H1 (cell line): ENCODE measurements at regions not wholly inside any gene's neighbourhood (a gene's known extent, or its start where the extent isn't known, plus 50 kb on each side); places are given as distances from the start of the nearest gene placed in this dataset.

ENCODE experiments used
- CTCF ChIA-PET: fragments of 300-600 bp; sonication (Branson Sonifier 250); formaldehyde crosslinking; loops from one replicate; lab custom pipeline; 2021; ENCODE audit not compliant: partially characterized antibody; lab: Charles Lee
- POLR2A ChIA-PET: fragments of 300-600 bp; sonication (Branson Sonifier 250); formaldehyde crosslinking; loops from one replicate; lab custom pipeline; 2021; ENCODE audit warnings: inconsistent platforms; ENCODE audit not compliant: partially characterized antibody; lab: Charles Lee
- DNase-seq, 2 experiments: peaks; one replicate each; pipeline versions ENCODE4 v3.0.0 to v3.0.0-alpha.2; 2010 to 2022; ENCODE audit warnings: low spot score in 2 of 2, low read depth in 1 of 2, mixed read lengths in 1 of 2
- FAIRE-seq: peaks from 2 replicates; lab custom pipeline; 2011; peaks lifted over from hg19 to GRCh38; lab: Jason Lieb, UNC
- H2AFZ ChIP-seq: 2 replicates; pipeline ENCODE4 v1.8.1; 2012; ENCODE audit warnings: low read length, inconsistent platforms
- H2AK5ac ChIP-seq: 2 replicates; pipeline ENCODE4 v1.6.1; 2013; ENCODE audit warnings: low read depth, low read length
- H2BK120ac ChIP-seq: replicated peaks from 2 replicates; pipeline ENCODE3; 2013; ENCODE audit warnings: low read depth, low read length, inconsistent platforms
- H2BK12ac ChIP-seq: 2 replicates; pipeline ENCODE4 v1.6.1; 2013; ENCODE audit warnings: low read depth, low read length
- H2BK15ac ChIP-seq: 2 replicates; pipeline ENCODE4 v1.6.1; 2013; ENCODE audit warnings: low read length
- H2BK20ac ChIP-seq: 2 replicates; pipeline ENCODE4 v1.6.1; 2013; ENCODE audit warnings: low read length
- H2BK5ac ChIP-seq: 2 replicates; pipeline ENCODE4 v1.6.1; 2013; ENCODE audit warnings: low read depth, low read length
- H3K14ac ChIP-seq: 2 replicates; pipeline ENCODE4 v1.6.1; 2013; ENCODE audit warnings: inconsistent platforms; ENCODE audit not compliant: insufficient read length
- H3K18ac ChIP-seq: 2 replicates; pipeline ENCODE4 v1.6.1; 2013; ENCODE audit warnings: low read length; ENCODE audit errors: extremely low read depth
- H3K23ac ChIP-seq: 2 replicates; pipeline ENCODE4 v1.6.1; 2013; ENCODE audit warnings: inconsistent platforms; ENCODE audit not compliant: insufficient read length
- H3K23me2 ChIP-seq: 2 replicates; pipeline ENCODE4 v1.6.1; 2013; ENCODE audit warnings: low read depth, low read length
- H3K27ac ChIP-seq: 2 replicates; pipeline ENCODE4 v1.6.1; 2011; ENCODE audit warnings: low read depth, low read length, inconsistent platforms
- H3K27me3 ChIP-seq, 4 experiments: replicated peaks in 1 of 4; 1 replicate in 1 of 4; 2 replicates in 3 of 4; pipeline versions ENCODE4 v1.6.1 to v1.8.1; 2011 to 2013; ENCODE audit warnings: low read length in 3 of 4, mild to moderate bottlenecking in 3 of 4, inconsistent platforms in 2 of 4, mixed read lengths in 2 of 4, moderate library complexity in 1 of 4; ENCODE audit not compliant: control insufficient read depth in 3 of 4, insufficient read depth in 3 of 4; ENCODE audit errors: extremely low read depth in 1 of 4
- H3K36me3 ChIP-seq, 4 experiments: 2 replicates each; pipeline versions ENCODE4 v1.6.1 to v1.8.1; 2011 to 2013; ENCODE audit warnings: mild to moderate bottlenecking in 4 of 4, low read length in 3 of 4, moderate library complexity in 2 of 4, control low read depth in 1 of 4, inconsistent platforms in 1 of 4; ENCODE audit not compliant: insufficient read depth in 4 of 4, control insufficient read depth in 2 of 4
- H3K4ac ChIP-seq: replicated peaks from 2 replicates; pipeline ENCODE3; 2013; ENCODE audit warnings: low read length, low read depth, mixed read lengths, inconsistent platforms; ENCODE audit not compliant: insufficient read length
- H3K4me1 ChIP-seq, 4 experiments: replicated peaks in 1 of 4; 1 replicate in 1 of 4; 2 replicates in 3 of 4; pipeline versions ENCODE4 v1.6.1 to v1.8.1; 2011 to 2013; ENCODE audit warnings: low read length in 3 of 4, inconsistent platforms in 2 of 4, mixed read lengths in 1 of 4; ENCODE audit not compliant: insufficient read depth in 4 of 4, control insufficient read depth in 3 of 4
- H3K4me2 ChIP-seq, 2 experiments: 2 replicates each; pipeline versions ENCODE4 v1.6.1 to v1.8.1; 2011 to 2013; ENCODE audit warnings: low read depth in 2 of 2, low read length in 2 of 2, control low read depth in 1 of 2, inconsistent platforms in 1 of 2, mild to moderate bottlenecking in 1 of 2; ENCODE audit not compliant: insufficient read depth in 1 of 2
- H3K4me3 ChIP-seq, 4 experiments: fragments of 200-600, 300-600 bp in 1 of 4; sonication (generic), shearing (Covaris generic), sonication (Bioruptor Twin) in 1 of 4; 2 replicates each; pipeline versions ENCODE4 v1.5.1 to v1.8.1; 2011 to 2016; ENCODE audit warnings: low read length in 4 of 4, low read depth in 3 of 4, control low read depth in 2 of 4, inconsistent platforms in 2 of 4, mild to moderate bottlenecking in 2 of 4, mixed read lengths in 1 of 4, moderate library complexity in 1 of 4; ENCODE audit not compliant: insufficient read depth in 2 of 4; ENCODE audit errors: extremely low read depth in 1 of 4
- H3K56ac ChIP-seq: replicated peaks from 2 replicates; pipeline ENCODE3; 2013; ENCODE audit warnings: low read depth, mild to moderate bottlenecking, mixed read lengths, low read length, inconsistent platforms; ENCODE audit not compliant: insufficient read length
- H3K79me1 ChIP-seq: 2 replicates; pipeline ENCODE4 v1.6.1; 2013; ENCODE audit warnings: low read depth, low read length, control low read depth
- H3K79me2 ChIP-seq, 2 experiments: 2 replicates each; pipeline versions ENCODE4 v1.6.1 to v1.8.1; 2012 to 2013; ENCODE audit warnings: low read length in 2 of 2, mild to moderate bottlenecking in 2 of 2, inconsistent platforms in 1 of 2; ENCODE audit not compliant: insufficient read depth in 2 of 2, control insufficient read depth in 1 of 2
- H3K9ac ChIP-seq, 4 experiments: replicated peaks in 1 of 4; 1 replicate in 1 of 4; 2 replicates in 3 of 4; pipeline versions ENCODE4 v1.6.1 to v1.8.1; 2011 to 2013; ENCODE audit warnings: low read depth in 3 of 4, low read length in 3 of 4, control low read depth in 2 of 4, mild to moderate bottlenecking in 2 of 4, moderate library complexity in 2 of 4, inconsistent platforms in 1 of 4; ENCODE audit errors: extremely low read depth in 1 of 4
- H3K9me3 ChIP-seq, 2 experiments: 2 replicates each; pipeline versions ENCODE4 v1.6.1 to v1.8.1; 2012 to 2013; ENCODE audit warnings: mild to moderate bottlenecking in 2 of 2, moderate library complexity in 2 of 2, control low read depth in 1 of 2, inconsistent platforms in 1 of 2, low read depth in 1 of 2, low read length in 1 of 2, mixed read lengths in 1 of 2; ENCODE audit not compliant: insufficient read depth in 2 of 2
- H4K20me1 ChIP-seq, 2 experiments: replicated peaks in 1 of 2; 2 replicates each; pipeline versions ENCODE3 to v1.8.1; 2011 to 2013; ENCODE audit warnings: inconsistent platforms in 2 of 2, low read length in 2 of 2, mild to moderate bottlenecking in 1 of 2; ENCODE audit not compliant: insufficient read depth in 2 of 2, control insufficient read depth in 1 of 2
- H4K5ac ChIP-seq: 2 replicates; pipeline ENCODE4 v1.6.1; 2013; ENCODE audit warnings: low read length, low read depth, mixed read lengths, inconsistent platforms; ENCODE audit not compliant: insufficient read length
- H4K8ac ChIP-seq: 2 replicates; pipeline ENCODE4 v1.8.0; 2013; ENCODE audit warnings: mild to moderate bottlenecking, moderate library complexity, low read length, inconsistent platforms; ENCODE audit not compliant: insufficient read depth; ENCODE audit errors: extremely low read depth
- H4K91ac ChIP-seq: replicated peaks from 2 replicates; pipeline ENCODE3; 2013; ENCODE audit warnings: low read length, mixed read lengths, inconsistent platforms; ENCODE audit not compliant: insufficient read length
- EGR1 ChIP-seq: IDR thresholded peaks from 2 replicates; pipeline ENCODE4 v1.6.1; 2011; ENCODE audit warnings: low read depth, low read length, borderline replicate concordance
- KDM5A ChIP-seq: fragments of 200-600 bp; IDR thresholded peaks from 2 replicates; pipeline ENCODE4 v1.7.1; 2012; ENCODE audit warnings: mild to moderate bottlenecking, low read length, inconsistent platforms, mixed read lengths
- NANOG ChIP-seq: IDR thresholded peaks from 2 replicates; pipeline ENCODE4 v1.6.1; 2011; ENCODE audit warnings: low read length, low read depth, mild to moderate bottlenecking, inconsistent platforms; ENCODE audit not compliant: insufficient read depth, poor library complexity, severe bottlenecking
- RNF2 ChIP-seq: fragments of 200-900, 300-1000 bp; sonication (generic); IDR thresholded peaks from 2 replicates; pipeline ENCODE4 v1.7.1; 2016; ENCODE audit warnings: borderline replicate concordance, low read depth, mild to moderate bottlenecking, antibody characterized with exemption, low read length; ENCODE audit not compliant: poor library complexity, severe bottlenecking; ENCODE audit errors: missing control alignments
- SP4 ChIP-seq: IDR thresholded peaks from 2 replicates; pipeline ENCODE4 v1.6.1; 2012; ENCODE audit warnings: low read length, inconsistent platforms
- WGBS, 2 experiments: shearing (Covaris generic) in 1 of 2; methylation state at CpG; one replicate each; pipeline versions ENCODE4 v1.1.6 to v1.1.7; 2013 to 2015; ENCODE audit warnings: low lambda C conversion rate in 2 of 2, mixed read lengths in 2 of 2, inconsistent platforms in 1 of 2, low coverage in 1 of 2, missing lambda C conversion rate in 1 of 2; ENCODE audit not compliant: insufficient replicate concordance in 2 of 2, insufficient coverage in 1 of 2, insufficient read length in 1 of 2; ENCODE audit errors: extremely low coverage in 1 of 2, missing lambda C conversion rate in 1 of 2; 5-methylcytosine and 5-hydroxymethylcytosine counted together

- Histone ChIP-seq H3K79me1 (no peaks in the 10 kb centered on the region), H2AFZ (no peak overlapping the region), H2BK15ac (no peak overlapping the region), H3K23ac (no peak overlapping the region), H3K18ac (no peak overlapping the region), H3K27me3 (peaks cover 0 to 2% (median 0%) of the 10 kb centered on the region in 4 experiments; a peak in 2 of 7 replicates), H2AK5ac (no peak overlapping the region), H2BK12ac (no peak overlapping the region), H3K36me3 (no peaks in the 10 kb centered on the region), H3K14ac (no peak overlapping the region), H3K23me2 (no peaks in the 10 kb centered on the region), H3K79me2 (no peaks in the 10 kb centered on the region), H2BK120ac (no peak overlapping the region), H4K20me1 (no peaks in the 10 kb centered on the region), H3K4me1 (peaks cover 0 to 4% (median 2%) of the 10 kb centered on the region in 4 experiments; a peak in 4 of 7 replicates), H2BK5ac (no peak overlapping the region), H4K8ac (no peak overlapping the region), H2BK20ac (no peak overlapping the region), H3K9ac (no peak overlapping the region), H3K4me3 (no peak overlapping the region), H3K27ac (no peak overlapping the region), H3K56ac (no peak overlapping the region), H3K4me2 (no peak overlapping the region), H3K4ac (no peak overlapping the region), H3K9me3 (no peaks in the 10 kb centered on the region), H4K91ac (no peak overlapping the region), H4K5ac (no peak overlapping the region)
- FAIRE-seq (no peak), DNase-seq (no peak)
- 93% methylated on average over 10 of the region's 10 CpGs; no CpG with 5 or more reads in 1 of the 2 experiments for WGBS, 2 experiments
- CTCF ChIA-PET, result interaction anchor here (0.8 to 23.2 kb wide), 7 partner anchors 20 to 251 kb away, joined by 3 to 434 read pairs (median 5); no protein-coding TSS in a partner anchor
- POLR2A ChIA-PET, result interaction anchor here (1.8 kb wide), 1 partner anchor 30 kb away, joined by 7 read pairs; no protein-coding TSS in a partner anchor
- TF ChIP-seq EGR1 (no peak), SP4 (no peak), NANOG (no peak), RNF2 (no peak), KDM5A (no peak)
Observed at GRCh38 chr2:121104721-121105141, 180.3 kb downstream of the TFCP2L1 start.
